ENCODE measurements at regions not wholly inside any gene's neighbourhood (a gene's known extent, or its start where the extent isn't known, plus 50 kb on each side); places are given as distances from the start of the nearest gene placed in this dataset.
"Not testable (repeated sequence)": the region's sequence is repeated elsewhere in the genome, so short reads cannot be mapped to it uniquely, and the experiment has no call there.

GRCh38 chr6:86017236-86017635 is 374.6 kb upstream of the SYNCRIP start:
- no peak overlapping the region for H3K9ac ChIP-seq (ENCODE audit: insufficient read depth, low read length)
- no peak for TF ChIP-seq CTCF (conservative IDR thresholded peaks at IDR 0.05 in 1 of 2, IDR thresholded peaks at IDR 0.05 in 1 of 2; ENCODE audit: low read depth in 1 of 2, low read length in 2 of 2)
- no peak for TF ChIP-seq EZH2 (IDR thresholded peaks at IDR 0.05; ENCODE audit: low read length, missing control alignments)
- H3K4me3 ChIP-seq (replicated peaks in 1 of 4; ENCODE audit: control extremely low read depth in 1 of 4, insufficient read depth in 1 of 4, low read depth in 3 of 4, low read length in 4 of 4): no peak overlapping the region
- no peaks in the 10 kb centered on the region for H3K79me2 ChIP-seq (ENCODE audit: control insufficient read depth, insufficient read depth, low read length)
- no peak overlapping the region for H3K27ac ChIP-seq (ENCODE audit: insufficient read depth, low read length)
- no peaks in the 10 kb centered on the region for H3K36me3 ChIP-seq (ENCODE audit: control insufficient read depth, insufficient read depth, low read length)
- no peaks in the 10 kb centered on the region for H3K27me3 ChIP-seq (ENCODE audit: control insufficient read depth, insufficient read depth, low read length)
- no peaks in the 10 kb centered on the region for H4K20me1 ChIP-seq (ENCODE audit: control insufficient read depth, extremely low read depth, insufficient read depth, low read length)
- no peak overlapping the region for H2AFZ ChIP-seq (ENCODE audit: low read length)
- H3K4me2 ChIP-seq (ENCODE audit: extremely low read depth, insufficient read depth, low read length): no peak overlapping the region
- no peaks in the 10 kb centered on the region for H3K4me1 ChIP-seq (ENCODE audit: control insufficient read depth, extremely low read depth, insufficient read depth, low read length)
- H3K9me3 ChIP-seq (ENCODE audit: control insufficient read depth, insufficient read depth, low read depth, low read length): no peaks in the 10 kb centered on the region
- no peak for DNase-seq (ENCODE audit: low read depth in 2 of 2)

- no peak for DNase-seq (ENCODE audit: low read depth in 2 of 2)
- H3K4me2 ChIP-seq (ENCODE audit: extremely low read depth, insufficient read depth, low read length): no peak overlapping the region
- H3K27me3 ChIP-seq (ENCODE audit: control insufficient read depth, insufficient read depth, low read length): no peaks in the 10 kb centered on the region
- TF ChIP-seq CTCF (conservative IDR thresholded peaks at IDR 0.05 in 1 of 2, IDR thresholded peaks at IDR 0.05 in 1 of 2; ENCODE audit: low read depth in 1 of 2, low read length in 2 of 2): no peak
- no peak for TF ChIP-seq EZH2 (IDR thresholded peaks at IDR 0.05; ENCODE audit: low read length, missing control alignments)
- H3K36me3 ChIP-seq (ENCODE audit: control insufficient read depth, insufficient read depth, low read length): no peaks in the 10 kb centered on the region
- H3K79me2 ChIP-seq (ENCODE audit: control insufficient read depth, insufficient read depth, low read length): no peaks in the 10 kb centered on the region
- no peaks in the 10 kb centered on the region for H4K20me1 ChIP-seq (ENCODE audit: control insufficient read depth, extremely low read depth, insufficient read depth, low read length)
- no peak overlapping the region for H3K27ac ChIP-seq (ENCODE audit: insufficient read depth, low read length)
- H3K4me1 ChIP-seq (ENCODE audit: control insufficient read depth, extremely low read depth, insufficient read depth, low read length): no peaks in the 10 kb centered on the region
- no peak overlapping the region for H3K9ac ChIP-seq (ENCODE audit: insufficient read depth, low read length)
- H3K4me3 ChIP-seq (replicated peaks in 1 of 4; ENCODE audit: control extremely low read depth in 1 of 4, insufficient read depth in 1 of 4, low read depth in 3 of 4, low read length in 4 of 4): no peak overlapping the region
- H3K9me3 ChIP-seq (ENCODE audit: control insufficient read depth, insufficient read depth, low read depth, low read length): no peaks in the 10 kb centered on the region
- H2AFZ ChIP-seq (ENCODE audit: low read length): no peak overlapping the region
These were observed 373.9 kb upstream of the SYNCRIP start for GRCh38 chr6:86016567-86016966.

- Histone ChIP-seq H3K9me3 (ENCODE audit: control insufficient read depth, insufficient read depth, low read depth, low read length) (no peaks in the 10 kb centered on the region), H3K27ac (ENCODE audit: insufficient read depth, low read length) (no peak overlapping the region), H3K79me2 (ENCODE audit: control insufficient read depth, insufficient read depth, low read length) (no peaks in the 10 kb centered on the region), H4K20me1 (ENCODE audit: control insufficient read depth, extremely low read depth, insufficient read depth, low read length) (no peaks in the 10 kb centered on the region), H3K9ac (ENCODE audit: insufficient read depth, low read length) (no peak overlapping the region), H3K4me3 (replicated peaks in 1 of 4; ENCODE audit: control extremely low read depth in 1 of 4, insufficient read depth in 1 of 4, low read depth in 3 of 4, low read length in 4 of 4) (no peak overlapping the region), H3K4me1 (ENCODE audit: control insufficient read depth, extremely low read depth, insufficient read depth, low read length) (no peaks in the 10 kb centered on the region), H3K27me3 (ENCODE audit: control insufficient read depth, insufficient read depth, low read length) (no peaks in the 10 kb centered on the region), H3K36me3 (ENCODE audit: control insufficient read depth, insufficient read depth, low read length) (no peaks in the 10 kb centered on the region), H2AFZ (ENCODE audit: low read length) (no peak overlapping the region), H3K4me2 (ENCODE audit: extremely low read depth, insufficient read depth, low read length) (no peak overlapping the region)
- TF ChIP-seq EZH2 (IDR thresholded peaks at IDR 0.05; ENCODE audit: low read length, missing control alignments): no peak
- no peak for TF ChIP-seq CTCF (conservative IDR thresholded peaks at IDR 0.05 in 1 of 2, IDR thresholded peaks at IDR 0.05 in 1 of 2; ENCODE audit: low read depth in 1 of 2, low read length in 2 of 2)
- no peak for DNase-seq (ENCODE audit: low read depth in 2 of 2)
These were observed 373.4 kb upstream of the SYNCRIP start for GRCh38 chr6:86016077-86016476.

GRCh38 chr6:86012991-86013390 is 370.3 kb upstream of the SYNCRIP start:
- not testable (repeated sequence) for H3K9ac ChIP-seq (ENCODE audit: insufficient read depth, low read length); H3K27ac ChIP-seq (ENCODE audit: insufficient read depth, low read length); H2AFZ ChIP-seq (ENCODE audit: low read length); H4K20me1 ChIP-seq (ENCODE audit: control insufficient read depth, extremely low read depth, insufficient read depth, low read length); H3K27me3 ChIP-seq (ENCODE audit: control insufficient read depth, insufficient read depth, low read length); H3K4me3 ChIP-seq (replicated peaks in 1 of 4; ENCODE audit: control extremely low read depth in 1 of 4, insufficient read depth in 1 of 4, low read depth in 3 of 4, low read length in 4 of 4); H3K79me2 ChIP-seq (ENCODE audit: control insufficient read depth, insufficient read depth, low read length); H3K9me3 ChIP-seq (ENCODE audit: control insufficient read depth, insufficient read depth, low read depth, low read length); H3K4me1 ChIP-seq (ENCODE audit: control insufficient read depth, extremely low read depth, insufficient read depth, low read length); DNase-seq (ENCODE audit: low read depth in 2 of 2); H3K4me2 ChIP-seq (ENCODE audit: extremely low read depth, insufficient read depth, low read length); H3K36me3 ChIP-seq (ENCODE audit: control insufficient read depth, insufficient read depth, low read length)

Measured in fibroblast of lung (primary cell).